ENCODE measurements at regions not wholly inside any gene's neighbourhood (a gene's known extent, or its start where the extent isn't known, plus 50 kb on each side); places are given as distances from the start of the nearest gene placed in this dataset.

DNA sequence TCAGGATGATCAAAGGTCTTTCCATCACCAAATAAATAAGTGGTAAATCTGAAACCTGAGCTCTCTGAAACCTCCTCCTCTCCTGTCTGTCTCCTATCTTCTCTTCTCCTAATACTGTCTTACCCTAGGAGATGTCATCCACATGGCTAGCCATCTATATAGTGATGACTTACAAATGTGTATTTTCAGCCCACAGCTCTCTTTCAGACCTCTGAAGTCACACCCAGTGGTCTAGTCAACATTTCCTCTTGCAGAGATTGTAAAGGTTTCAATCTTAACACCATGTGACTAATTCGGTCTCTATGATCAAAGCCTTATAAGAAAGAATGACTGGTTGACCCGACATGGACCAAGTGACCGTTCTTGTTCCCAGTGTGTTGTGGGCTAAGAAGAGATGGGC is 63.1 kb upstream of the DPT start:
- no peak for TF ChIP-seq POLR2A (IDR thresholded peaks at IDR 0.05)
- TF ChIP-seq, protein P1, sequence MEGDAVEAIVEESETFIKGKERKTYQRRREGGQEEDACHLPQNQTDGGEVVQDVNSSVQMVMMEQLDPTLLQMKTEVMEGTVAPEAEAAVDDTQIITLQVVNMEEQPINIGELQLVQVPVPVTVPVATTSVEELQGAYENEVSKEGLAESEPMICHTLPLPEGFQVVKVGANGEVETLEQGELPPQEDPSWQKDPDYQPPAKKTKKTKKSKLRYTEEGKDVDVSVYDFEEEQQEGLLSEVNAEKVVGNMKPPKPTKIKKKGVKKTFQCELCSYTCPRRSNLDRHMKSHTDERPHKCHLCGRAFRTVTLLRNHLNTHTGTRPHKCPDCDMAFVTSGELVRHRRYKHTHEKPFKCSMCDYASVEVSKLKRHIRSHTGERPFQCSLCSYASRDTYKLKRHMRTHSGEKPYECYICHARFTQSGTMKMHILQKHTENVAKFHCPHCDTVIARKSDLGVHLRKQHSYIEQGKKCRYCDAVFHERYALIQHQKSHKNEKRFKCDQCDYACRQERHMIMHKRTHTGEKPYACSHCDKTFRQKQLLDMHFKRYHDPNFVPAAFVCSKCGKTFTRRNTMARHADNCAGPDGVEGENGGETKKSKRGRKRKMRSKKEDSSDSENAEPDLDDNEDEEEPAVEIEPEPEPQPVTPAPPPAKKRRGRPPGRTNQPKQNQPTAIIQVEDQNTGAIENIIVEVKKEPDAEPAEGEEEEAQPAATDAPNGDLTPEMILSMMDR (IDR thresholded peaks at IDR 0.05) = no peak
- H3K4me3 ChIP-seq (ENCODE audit: low read depth, poor library complexity, severe bottlenecking) = no peak overlapping the region
- DNase-seq (ENCODE audit: low spot score in 2 of 2) = no peak
- WGBS, 2 donors = 72 to 73% methylated on average over 3 of the region's 3 CpGs
- intact Hi-C loops (cut with DNase I; ENCODE audit: low total_unique reads) = no loop called here

DNA sequence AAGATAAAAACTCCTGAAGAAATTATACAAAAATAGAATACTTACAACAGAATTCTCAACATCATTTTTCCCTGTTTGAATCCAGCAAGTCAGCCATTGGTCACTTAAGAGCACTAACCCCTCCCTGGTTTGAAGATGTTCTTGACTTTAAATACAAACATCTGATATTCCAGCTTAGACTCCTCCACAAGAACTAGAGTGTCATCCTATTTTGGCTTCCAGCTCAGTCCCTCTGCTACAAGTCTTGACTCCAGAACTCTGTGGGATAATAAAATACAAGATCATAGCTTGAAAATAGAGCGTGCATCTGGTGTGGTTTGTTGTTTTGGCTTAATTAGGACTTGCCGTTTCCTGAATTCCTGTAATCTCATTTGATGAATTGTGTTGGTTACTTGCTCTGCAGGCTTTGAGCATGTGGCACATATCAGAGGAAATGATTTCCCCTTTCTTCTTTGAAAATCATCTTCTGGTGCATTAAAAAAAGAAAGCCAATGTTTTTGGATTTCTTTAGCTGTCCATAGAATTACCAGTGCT is 63.7 kb upstream of the DPT start:
- 23 to 36% methylated on average over 2 of the region's 2 CpGs for WGBS, 2 donors
- TF ChIP-seq, protein P1 (IDR thresholded peaks at IDR 0.05) = no peak
- no peak for TF ChIP-seq POLR2A (IDR thresholded peaks at IDR 0.05)
- no peak for DNase-seq (ENCODE audit: low spot score in 2 of 2)
- no peak overlapping the region for H3K4me3 ChIP-seq (ENCODE audit: low read depth, poor library complexity, severe bottlenecking)
- intact Hi-C loops (cut with DNase I; ENCODE audit: low total_unique reads) = no loop called here

- DNase-seq (ENCODE audit: low spot score in 2 of 2) = no peak
- intact Hi-C loops (cut with DNase I; ENCODE audit: low total_unique reads) = no loop called here
- no peak for TF ChIP-seq POLR2A (IDR thresholded peaks at IDR 0.05)
- TF ChIP-seq, protein P1 (IDR thresholded peaks at IDR 0.05) = no peak
- no peak overlapping the region for H3K4me3 ChIP-seq (ENCODE audit: low read depth, poor library complexity, severe bottlenecking)
- WGBS, 2 donors = 83 to 90% methylated on average over 6 of the region's 6 CpGs
Measured at GRCh38 chr1:168794057-168794456, 65.1 kb upstream of the DPT start.

DNA sequence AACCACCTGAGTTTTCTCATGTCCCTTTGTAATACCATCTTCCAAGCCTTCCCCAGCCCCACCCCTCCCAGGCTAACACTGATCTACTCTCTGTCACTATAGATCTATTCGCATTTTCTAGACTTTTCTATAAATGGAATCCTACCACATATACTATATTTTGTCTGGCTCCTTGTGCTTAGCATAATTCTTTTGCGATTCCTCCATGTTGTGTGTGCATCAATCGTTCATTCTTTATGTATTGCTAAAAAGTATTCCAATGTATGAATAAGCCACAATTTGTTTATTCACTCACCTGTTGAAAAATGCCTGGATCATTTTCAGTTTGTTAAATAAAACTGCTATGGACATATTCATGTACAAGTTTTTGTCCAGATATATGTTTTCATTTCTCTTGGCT is 66.7 kb upstream of the DPT start:
- DNase-seq (ENCODE audit: low spot score in 2 of 2) = no peak
- TF ChIP-seq, protein P1 (IDR thresholded peaks at IDR 0.05) = no peak
- no peak for TF ChIP-seq POLR2A (IDR thresholded peaks at IDR 0.05)
- H3K4me3 ChIP-seq (ENCODE audit: low read depth, poor library complexity, severe bottlenecking) = no peak overlapping the region
- intact Hi-C loops (cut with DNase I; ENCODE audit: low total_unique reads) = no loop called here
- WGBS, 2 donors = 93 to 99% methylated on average over 3 of the region's 3 CpGs

DNA sequence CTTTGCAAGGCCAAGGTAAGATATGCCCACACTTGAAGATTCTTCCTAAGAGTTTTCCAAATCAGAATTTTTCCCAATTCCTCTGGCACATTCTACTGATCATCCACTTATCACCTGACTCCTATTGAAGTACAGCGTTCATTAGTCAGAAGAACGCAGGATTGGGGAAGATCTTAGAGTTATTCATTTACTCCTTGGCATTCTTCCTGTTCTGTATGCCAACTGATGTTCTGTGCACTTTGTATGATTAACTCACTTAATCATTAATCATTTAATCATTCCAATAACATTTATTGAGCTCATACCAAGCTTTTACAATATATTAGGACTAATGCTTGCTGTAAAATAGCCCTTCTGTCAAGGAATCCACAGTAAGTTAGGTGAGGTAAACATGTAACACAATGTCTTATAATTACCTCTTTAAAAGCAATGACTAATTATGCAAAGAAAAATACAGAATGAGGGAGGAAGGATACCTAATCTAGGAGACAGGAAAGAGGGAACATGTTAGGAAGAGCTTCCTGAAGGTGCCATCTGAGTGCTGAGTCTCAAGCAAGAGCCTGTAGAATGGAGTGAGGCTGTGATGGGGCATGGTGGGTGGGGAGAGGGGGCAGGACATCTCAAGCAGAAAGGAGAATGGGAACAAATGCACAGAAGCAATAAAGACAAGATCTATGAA is 71.1 kb upstream of the DPT start:
- intact Hi-C loops (cut with DNase I; ENCODE audit: low total_unique reads) = no loop called here
- no peak overlapping the region for H3K4me3 ChIP-seq (ENCODE audit: low read depth, poor library complexity, severe bottlenecking)
- 61 to 63% methylated on average over 2 of the region's 2 CpGs for WGBS, 2 donors
- no peak for DNase-seq (ENCODE audit: low spot score in 2 of 2)
- TF ChIP-seq, protein P1 (IDR thresholded peaks at IDR 0.05) = no peak
- no peak for TF ChIP-seq POLR2A (IDR thresholded peaks at IDR 0.05)
